SK-N-SH (cell line): ENCODE measurements at regions not wholly inside any gene's neighbourhood (a gene's known extent, or its start where the extent isn't known, plus 50 kb on each side); places are given as distances from the start of the nearest gene placed in this dataset.

Source experiments
- CTCF ChIA-PET: fragments of 300-600, 350-600 bp; formaldehyde crosslinking; extraction: SDS; loops from one replicate; lab custom pipeline; 2021; lab: Yijun Ruan, JAX
- POLR2A ChIA-PET: fragments of 350-600 bp; sonication (Branson Sonifier 250); formaldehyde crosslinking; extraction: SDS; loops from one replicate; lab custom pipeline; 2020; ENCODE audit warnings: antibody characterized with exemption, inconsistent platforms; lab: Yijun Ruan, JAX
- DNase-seq: peaks from one replicate; pipeline ENCODE4 v3.0.0; 2012
- H2AFZ ChIP-seq: fragments of 200-600 bp; sonication (generic); 2 replicates; pipeline ENCODE4 v1.8.1; 2016; ENCODE audit warnings: antibody characterized with exemption, mild to moderate bottlenecking, low read depth
- H3F3A ChIP-seq: fragments of 200-600 bp; sonication (generic); replicated peaks from 2 replicates; pipeline ENCODE3; 2016; ENCODE audit warnings: antibody characterized with exemption, mild to moderate bottlenecking; ENCODE audit not compliant: insufficient read depth
- H3K27ac ChIP-seq, 2 experiments: fragments of 200-500 bp in 1 of 2; fragments of 200-600 bp in 1 of 2; sonication (Bioruptor generic) in 1 of 2; sonication (generic), shearing (Covaris generic) in 1 of 2; 2 replicates each; pipeline versions ENCODE4 v1.5.1 to v1.6.1; 2014 to 2016; ENCODE audit warnings: low read depth in 2 of 2, inconsistent platforms in 1 of 2, low read length in 1 of 2, mild to moderate bottlenecking in 1 of 2, mixed read lengths in 1 of 2
- H3K27me3 ChIP-seq: fragments of 200-600 bp; sonication (generic), shearing (Covaris generic); 2 replicates; pipeline ENCODE4 v1.6.1; 2016; ENCODE audit warnings: mixed run types; ENCODE audit not compliant: insufficient read depth
- H3K36me3 ChIP-seq, 2 experiments: fragments of 200-500 bp in 1 of 2; fragments of 200-600 bp in 1 of 2; sonication (Bioruptor generic) in 1 of 2; sonication (generic) in 1 of 2; replicated peaks in 1 of 2; 2 replicates each; pipeline versions ENCODE3 to v1.5.1; 2014 to 2016; ENCODE audit warnings: low read length in 1 of 2, mild to moderate bottlenecking in 1 of 2; ENCODE audit not compliant: insufficient read depth in 2 of 2, control insufficient read depth in 1 of 2
- H3K4me1 ChIP-seq, 2 experiments: fragments of 200-500 bp in 1 of 2; fragments of 200-600 bp in 1 of 2; sonication (Bioruptor generic) in 1 of 2; sonication (generic), shearing (Covaris generic) in 1 of 2; 2 replicates each; pipeline versions ENCODE4 v1.5.1 to v1.6.1; 2014 to 2016; ENCODE audit warnings: low read depth in 1 of 2, low read length in 1 of 2, mixed run types in 1 of 2; ENCODE audit not compliant: insufficient read depth in 2 of 2, control insufficient read depth in 1 of 2
- H3K4me2 ChIP-seq: fragments of 200-600 bp; sonication (generic), shearing (Covaris generic); 2 replicates; pipeline ENCODE4 v1.6.1; 2017; ENCODE audit warnings: mixed run types
- H3K4me3 ChIP-seq, 2 experiments: fragments of 200-500 bp in 1 of 2; fragments of 200-600 bp in 1 of 2; sonication (Bioruptor generic) in 1 of 2; sonication (generic), shearing (Covaris generic) in 1 of 2; 2 replicates each; pipeline versions ENCODE4 v1.5.1 to v1.8.1; 2014 to 2016; ENCODE audit warnings: low read depth in 2 of 2, inconsistent platforms in 1 of 2, low read length in 1 of 2, mild to moderate bottlenecking in 1 of 2, mixed read lengths in 1 of 2, moderate library complexity in 1 of 2
- H3K79me2 ChIP-seq: fragments of 200-600 bp; sonication (generic); 2 replicates; pipeline ENCODE4 v1.8.1; 2017; ENCODE audit warnings: mild to moderate bottlenecking; ENCODE audit not compliant: insufficient read depth
- H3K9ac ChIP-seq: fragments of 200-600 bp; sonication (generic); 2 replicates; pipeline ENCODE4 v1.6.1; 2017; ENCODE audit warnings: mixed run types
- H3K9me2 ChIP-seq: fragments of 200-600 bp; sonication (generic); 2 replicates; pipeline ENCODE4 v1.6.1; 2017; ENCODE audit warnings: mixed run types
- H3K9me3 ChIP-seq: fragments of 200-600 bp; sonication (generic); 2 replicates; pipeline ENCODE4 v1.6.1; 2017; ENCODE audit warnings: mixed run types, mild to moderate bottlenecking, moderate library complexity
- H4K20me1 ChIP-seq: fragments of 200-600 bp; sonication (generic); 2 replicates; pipeline ENCODE4 v1.6.1; 2017; ENCODE audit warnings: mild to moderate bottlenecking, mixed run types; ENCODE audit not compliant: insufficient read depth
- CHD2 ChIP-seq: fragments of 150-350 bp; IDR thresholded peaks from 2 replicates; pipeline ENCODE4 v1.6.1; 2018; ENCODE audit warnings: low read length; ENCODE audit not compliant: partially characterized antibody
- CTCF ChIP-seq: fragments of 200-600 bp; sonication (generic); IDR thresholded peaks from 2 replicates; pipeline ENCODE4 v1.6.1; 2017; ENCODE audit warnings: antibody characterized with exemption, mild to moderate bottlenecking, moderate library complexity
- EZH2phosphoT487 ChIP-seq: fragments of 200-600 bp; sonication (generic); IDR thresholded peaks from 2 replicates; pipeline ENCODE4 v1.6.1; 2017; ENCODE audit warnings: low read depth, mixed run types, mild to moderate bottlenecking, antibody characterized with exemption, moderate library complexity, borderline replicate concordance
- FOSL2 ChIP-seq: IDR thresholded peaks from 2 replicates; pipeline ENCODE4 v1.4.0; 2012; ENCODE audit warnings: low read depth, mild to moderate bottlenecking, moderate library complexity, borderline replicate concordance
- FOXJ3 ChIP-seq: sonication (generic); formaldehyde crosslinking; IDR thresholded peaks from 2 replicates; pipeline ENCODE4 v1.5.1; 2020; ENCODE audit warnings: mild to moderate bottlenecking, missing genetic modification reagents
- JUND ChIP-seq: IDR thresholded peaks from 2 replicates; pipeline ENCODE4 v1.4.0; 2012
- MXI1 ChIP-seq: IDR thresholded peaks from 2 replicates; pipeline ENCODE4 v1.6.1; 2012; ENCODE audit warnings: mild to moderate bottlenecking, low read depth, low read length, improper control_type of control experiment
- NFIC ChIP-seq: IDR thresholded peaks from 2 replicates; pipeline ENCODE4 v1.4.0; 2012; ENCODE audit warnings: borderline replicate concordance
- RFX5 ChIP-seq: IDR thresholded peaks from 2 replicates; pipeline ENCODE4 v1.6.1; 2012; ENCODE audit warnings: mild to moderate bottlenecking, improper control_type of control experiment, low read length
- RXRA ChIP-seq: IDR thresholded peaks from 2 replicates; pipeline ENCODE4 v1.4.0; 2012; ENCODE audit warnings: low read depth, mild to moderate bottlenecking, borderline replicate concordance
- SMC3 ChIP-seq: IDR thresholded peaks from 2 replicates; pipeline ENCODE4 v1.6.1; 2012; ENCODE audit warnings: low read depth, low read length, improper control_type of control experiment
- TAF1 ChIP-seq: IDR thresholded peaks from 2 replicates; pipeline ENCODE4 v1.6.1; 2012; ENCODE audit warnings: low read depth, mild to moderate bottlenecking, low read length, moderate library complexity, borderline replicate concordance
- TCF12 ChIP-seq: IDR thresholded peaks from 2 replicates; pipeline ENCODE4 v1.4.0; 2012
- YY1 ChIP-seq: IDR thresholded peaks from 2 replicates; pipeline ENCODE4 v1.4.0; 2012; ENCODE audit warnings: low read depth, mild to moderate bottlenecking
- WGBS: methylation state at CpG from one replicate; pipeline ENCODE4 v1.1.6; 2017; ENCODE audit warnings: low lambda C conversion rate; 5-methylcytosine and 5-hydroxymethylcytosine counted together
- TF ChIP-seq, protein P1 (sequence below): IDR thresholded peaks from 2 replicates; pipeline ENCODE4 v1.4.0; 2012; ENCODE audit warnings: low read depth
- TF ChIP-seq, protein P2 (sequence below): fragments of 150-350 bp; IDR thresholded peaks from 2 replicates; pipeline ENCODE4 v1.6.1; 2016; ENCODE audit warnings: mild to moderate bottlenecking, low read depth, low read length
- TF ChIP-seq, protein P3 (sequence below): IDR thresholded peaks from 2 replicates; pipeline ENCODE4 v1.6.1; 2012; ENCODE audit warnings: mild to moderate bottlenecking, low read depth, low read length, moderate library complexity

GRCh38 chr18:78734614-78734945 is 245.0 kb upstream of the SALL3 start (continued):
- TF ChIP-seq CTCF: no peak
- TF ChIP-seq FOSL2: no peak
- TF ChIP-seq, protein P1, sequence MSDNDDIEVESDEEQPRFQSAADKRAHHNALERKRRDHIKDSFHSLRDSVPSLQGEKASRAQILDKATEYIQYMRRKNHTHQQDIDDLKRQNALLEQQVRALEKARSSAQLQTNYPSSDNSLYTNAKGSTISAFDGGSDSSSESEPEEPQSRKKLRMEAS: no peak
- TF ChIP-seq RXRA: no peak
- TF ChIP-seq, all 33 proteins: peak for 0

GRCh38 chr18:78735131-78736014 is 244.2 kb upstream of the SALL3 start:
- DNase-seq: no peak
- H3K9me3 ChIP-seq: no peaks in the 10 kb centered on the region
- H3K36me3 ChIP-seq: no peaks in the 10 kb centered on the region
- H3K4me3 ChIP-seq: no peak overlapping the region
- no peaks in the 10 kb centered on the region for H4K20me1 ChIP-seq
- POLR2A ChIA-PET: no interaction called here
- H3K79me2 ChIP-seq: no peaks in the 10 kb centered on the region
- H3K27me3 ChIP-seq: peaks cover 22% of the 10 kb centered on the region
- no peak overlapping the region for H3K9ac ChIP-seq
- no peaks in the 10 kb centered on the region for H3K4me1 ChIP-seq
- H2AFZ ChIP-seq: no peak overlapping the region
- TF ChIP-seq TCF12 (no peak), CHD2 (no peak), CTCF (no peak), SMC3 (no peak), FOSL2 (no peak), MXI1 (no peak), TAF1 (no peak), JUND (no peak), EZH2phosphoT487 (no peak), NFIC (no peak), RFX5 (no peak), YY1 (no peak), FOXJ3 (no peak)
- TF ChIP-seq, protein P2, sequence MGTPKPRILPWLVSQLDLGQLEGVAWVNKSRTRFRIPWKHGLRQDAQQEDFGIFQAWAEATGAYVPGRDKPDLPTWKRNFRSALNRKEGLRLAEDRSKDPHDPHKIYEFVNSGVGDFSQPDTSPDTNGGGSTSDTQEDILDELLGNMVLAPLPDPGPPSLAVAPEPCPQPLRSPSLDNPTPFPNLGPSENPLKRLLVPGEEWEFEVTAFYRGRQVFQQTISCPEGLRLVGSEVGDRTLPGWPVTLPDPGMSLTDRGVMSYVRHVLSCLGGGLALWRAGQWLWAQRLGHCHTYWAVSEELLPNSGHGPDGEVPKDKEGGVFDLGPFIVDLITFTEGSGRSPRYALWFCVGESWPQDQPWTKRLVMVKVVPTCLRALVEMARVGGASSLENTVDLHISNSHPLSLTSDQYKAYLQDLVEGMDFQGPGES: no peak
- TF ChIP-seq, protein P3, sequence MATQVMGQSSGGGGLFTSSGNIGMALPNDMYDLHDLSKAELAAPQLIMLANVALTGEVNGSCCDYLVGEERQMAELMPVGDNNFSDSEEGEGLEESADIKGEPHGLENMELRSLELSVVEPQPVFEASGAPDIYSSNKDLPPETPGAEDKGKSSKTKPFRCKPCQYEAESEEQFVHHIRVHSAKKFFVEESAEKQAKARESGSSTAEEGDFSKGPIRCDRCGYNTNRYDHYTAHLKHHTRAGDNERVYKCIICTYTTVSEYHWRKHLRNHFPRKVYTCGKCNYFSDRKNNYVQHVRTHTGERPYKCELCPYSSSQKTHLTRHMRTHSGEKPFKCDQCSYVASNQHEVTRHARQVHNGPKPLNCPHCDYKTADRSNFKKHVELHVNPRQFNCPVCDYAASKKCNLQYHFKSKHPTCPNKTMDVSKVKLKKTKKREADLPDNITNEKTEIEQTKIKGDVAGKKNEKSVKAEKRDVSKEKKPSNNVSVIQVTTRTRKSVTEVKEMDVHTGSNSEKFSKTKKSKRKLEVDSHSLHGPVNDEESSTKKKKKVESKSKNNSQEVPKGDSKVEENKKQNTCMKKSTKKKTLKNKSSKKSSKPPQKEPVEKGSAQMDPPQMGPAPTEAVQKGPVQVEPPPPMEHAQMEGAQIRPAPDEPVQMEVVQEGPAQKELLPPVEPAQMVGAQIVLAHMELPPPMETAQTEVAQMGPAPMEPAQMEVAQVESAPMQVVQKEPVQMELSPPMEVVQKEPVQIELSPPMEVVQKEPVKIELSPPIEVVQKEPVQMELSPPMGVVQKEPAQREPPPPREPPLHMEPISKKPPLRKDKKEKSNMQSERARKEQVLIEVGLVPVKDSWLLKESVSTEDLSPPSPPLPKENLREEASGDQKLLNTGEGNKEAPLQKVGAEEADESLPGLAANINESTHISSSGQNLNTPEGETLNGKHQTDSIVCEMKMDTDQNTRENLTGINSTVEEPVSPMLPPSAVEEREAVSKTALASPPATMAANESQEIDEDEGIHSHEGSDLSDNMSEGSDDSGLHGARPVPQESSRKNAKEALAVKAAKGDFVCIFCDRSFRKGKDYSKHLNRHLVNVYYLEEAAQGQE: no peak
- no peaks in the 10 kb centered on the region for H3F3A ChIP-seq
- no peak overlapping the region for H3K4me2 ChIP-seq
- 8% methylated on average over 24 of the region's 48 CpGs for WGBS
- no peaks in the 10 kb centered on the region for H3K9me2 ChIP-seq
- H3K27ac ChIP-seq: no peak overlapping the region
- CTCF ChIA-PET: no interaction called here
